ENCODE measurements at regions not wholly inside any gene's neighbourhood (a gene's known extent, or its start where the extent isn't known, plus 50 kb on each side); places are given as distances from the start of the nearest gene placed in this dataset.

GRCh38 chr9:103615994-103616393 is 478.1 kb upstream of the SMC2 start:
- TF ChIP-seq CTCF (conservative IDR thresholded peaks at IDR 0.05; ENCODE audit: low read depth in 2 of 2) = no peak
- TF ChIP-seq EZH2 (IDR thresholded peaks at IDR 0.05; ENCODE audit: low read depth, unreplicated experiment) = no peak
- no peak for TF ChIP-seq REST (IDR thresholded peaks at IDR 0.05; ENCODE audit: unreplicated experiment)
- no peak for TF ChIP-seq POLR2AphosphoS5 (IDR thresholded peaks at IDR 0.05; ENCODE audit: low read depth)
- TF ChIP-seq JUNB (IDR thresholded peaks at IDR 0.05; ENCODE audit: unreplicated experiment) = no peak
- no peak for TF ChIP-seq CREB1 (CRISPR knock-in tag; IDR thresholded peaks at IDR 0.05; ENCODE audit: low read depth)
- no peak for TF ChIP-seq EZH2phosphoT487 (IDR thresholded peaks at IDR 0.05; ENCODE audit: unreplicated experiment)
- TF ChIP-seq ZNF114 (CRISPR knock-in tag; IDR thresholded peaks at IDR 0.05) = no peak
- no peak for TF ChIP-seq ETS1 (IDR thresholded peaks at IDR 0.05)
- no peak for TF ChIP-seq ZNF331 (CRISPR knock-in tag; IDR thresholded peaks at IDR 0.05; ENCODE audit: low read depth)
- TF ChIP-seq NANOG (IDR thresholded peaks at IDR 0.05; ENCODE audit: borderline replicate concordance) = no peak
- no peak for TF ChIP-seq ZNF462 (CRISPR knock-in tag; IDR thresholded peaks at IDR 0.05)
